ENCODE measurements at regions not wholly inside any gene's neighbourhood (a gene's known extent, or its start where the extent isn't known, plus 50 kb on each side); places are given as distances from the start of the nearest gene placed in this dataset.

- Histone ChIP-seq H3K18ac (ENCODE audit: low read depth, low read length) (no peak overlapping the region), H3K9me1 (ENCODE audit: insufficient read depth, low read length) (no peaks in the 10 kb centered on the region), H4K91ac (ENCODE audit: insufficient read depth, low read depth, low read length) (no peak overlapping the region), H2BK20ac (ENCODE audit: low read depth, low read length) (no peak overlapping the region), H2AK5ac (ENCODE audit: low read depth, low read length) (no peak overlapping the region), H3K56ac (ENCODE audit: extremely low read depth, insufficient read depth, low read length) (no peak overlapping the region), H4K5ac (ENCODE audit: low read depth, low read length) (no peak overlapping the region), H4K20me1 (ENCODE audit: insufficient read depth, low read length) (no peaks in the 10 kb centered on the region), H3K9ac (ENCODE audit: low read depth, low read length) (no peak overlapping the region), H2BK120ac (ENCODE audit: low read depth, low read length) (no peak overlapping the region), H2BK5ac (ENCODE audit: low read depth, low read length, poor library complexity, severe bottlenecking) (no peak overlapping the region), H2AK9ac (replicated peaks; ENCODE audit: low read depth, low read length, poor library complexity) (no peak overlapping the region), H2AFZ (replicated peaks; ENCODE audit: low read length, poor library complexity) (no peak overlapping the region), H4K8ac (ENCODE audit: low read depth in 2 of 2, low read length in 2 of 2) (no peak overlapping the region), H3K4me3 (ENCODE audit: insufficient read depth, low read depth, low read length) (no peak overlapping the region), H3K79me1 (ENCODE audit: low read depth in 1 of 2, low read length in 2 of 2) (no peaks in the 10 kb centered on the region), H3K27ac (ENCODE audit: insufficient read depth, low read length) (no peak overlapping the region), H3K9me3 (ENCODE audit: control insufficient read depth, insufficient read depth, low read length) (0 out of 2 replicates have a peak, but pooled peaks cover 1% of the 10 kb centered on the region), H3K27me3 (ENCODE audit: control insufficient read depth, insufficient read depth, low read length) (no peaks in the 10 kb centered on the region), H3K4ac (ENCODE audit: low read depth, low read length) (no peak overlapping the region), H2BK15ac (ENCODE audit: low read depth, low read length) (no peak overlapping the region), H3K4me1 (ENCODE audit: control insufficient read depth, insufficient read depth, low read length) (no peaks in the 10 kb centered on the region), H3K14ac (replicated peaks; ENCODE audit: low read depth, low read length) (no peak overlapping the region), H3K4me2 (ENCODE audit: low read depth, low read length) (no peak overlapping the region), H3K36me3 (ENCODE audit: control insufficient read depth, insufficient read depth, low read length) (no peaks in the 10 kb centered on the region), H3K23ac (ENCODE audit: low read depth, low read length) (no peak overlapping the region)
- BruUV-seq (replicated peaks), result no TSS peak
- ChIA-PET CTCF (interaction anchor here (0.6 kb wide), 1 partner anchor 679 kb away, joined by 5 read pairs; no protein-coding TSS in a partner anchor), POLR2A (ENCODE audit: unreplicated experiment) (no interaction called here)
- in situ Hi-C loops (cut with MboI; ENCODE audit: low sequenced_read_pairs), result no loop called here
- TF ChIP-seq POLR2A (IDR thresholded peaks at IDR 0.05; ENCODE audit: low read depth, low read length), result no peak
- no peak for TF ChIP-seq BHLHE40 (IDR thresholded peaks at IDR 0.05; ENCODE audit: low read depth, low read length)
- no peak for TF ChIP-seq NFE2L2 (IDR thresholded peaks at IDR 0.05; ENCODE audit: low read depth, low read length)
- TF ChIP-seq CHD1 (IDR thresholded peaks at IDR 0.05; ENCODE audit: low read depth, low read length), result no peak
- no peak for TF ChIP-seq CEBPB (IDR thresholded peaks at IDR 0.05; ENCODE audit: low read depth, low read length)
- TF ChIP-seq MAFK (IDR thresholded peaks at IDR 0.05; ENCODE audit: low read depth, low read length), result no peak
- no peak for TF ChIP-seq CTCF (conservative IDR thresholded peaks at IDR 0.05; ENCODE audit: low read depth, low read length)
- TF ChIP-seq FOS (IDR thresholded peaks at IDR 0.05; ENCODE audit: low read depth, low read length), result no peak
- TF ChIP-seq MXI1 (IDR thresholded peaks at IDR 0.05; ENCODE audit: borderline replicate concordance, low read depth, low read length), result no peak
- no peak for TF ChIP-seq RCOR1 (IDR thresholded peaks at IDR 0.05; ENCODE audit: insufficient replicate concordance, low read length)
- TF ChIP-seq RFX5 (IDR thresholded peaks at IDR 0.05; ENCODE audit: low read depth, low read length), result no peak
- TF ChIP-seq, protein P1, sequence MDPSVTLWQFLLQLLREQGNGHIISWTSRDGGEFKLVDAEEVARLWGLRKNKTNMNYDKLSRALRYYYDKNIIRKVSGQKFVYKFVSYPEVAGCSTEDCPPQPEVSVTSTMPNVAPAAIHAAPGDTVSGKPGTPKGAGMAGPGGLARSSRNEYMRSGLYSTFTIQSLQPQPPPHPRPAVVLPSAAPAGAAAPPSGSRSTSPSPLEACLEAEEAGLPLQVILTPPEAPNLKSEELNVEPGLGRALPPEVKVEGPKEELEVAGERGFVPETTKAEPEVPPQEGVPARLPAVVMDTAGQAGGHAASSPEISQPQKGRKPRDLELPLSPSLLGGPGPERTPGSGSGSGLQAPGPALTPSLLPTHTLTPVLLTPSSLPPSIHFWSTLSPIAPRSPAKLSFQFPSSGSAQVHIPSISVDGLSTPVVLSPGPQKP (IDR thresholded peaks at IDR 0.05; ENCODE audit: borderline replicate concordance, low read depth, low read length), result no peak
- TF ChIP-seq MAZ (IDR thresholded peaks at IDR 0.05; ENCODE audit: borderline replicate concordance, low read depth, low read length), result no peak
- no peak for TF ChIP-seq RAD21 (IDR thresholded peaks at IDR 0.05; ENCODE audit: low read length)
- TF ChIP-seq, protein P2, sequence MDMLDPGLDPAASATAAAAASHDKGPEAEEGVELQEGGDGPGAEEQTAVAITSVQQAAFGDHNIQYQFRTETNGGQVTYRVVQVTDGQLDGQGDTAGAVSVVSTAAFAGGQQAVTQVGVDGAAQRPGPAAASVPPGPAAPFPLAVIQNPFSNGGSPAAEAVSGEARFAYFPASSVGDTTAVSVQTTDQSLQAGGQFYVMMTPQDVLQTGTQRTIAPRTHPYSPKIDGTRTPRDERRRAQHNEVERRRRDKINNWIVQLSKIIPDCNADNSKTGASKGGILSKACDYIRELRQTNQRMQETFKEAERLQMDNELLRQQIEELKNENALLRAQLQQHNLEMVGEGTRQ (IDR thresholded peaks at IDR 0.05; ENCODE audit: low read depth, low read length), result no peak
- TF ChIP-seq SMC3 (IDR thresholded peaks at IDR 0.05; ENCODE audit: low read depth, low read length), result no peak
- ATAC-seq (ENCODE audit: low read depth) (no peak), DNase-seq (no peak)
- 0% methylated on average over 1 of the region's 3 CpGs; no CpG with 5 or more reads in 1 of the 2 experiments for WGBS, 2 experiments (ENCODE audit: extremely low coverage in 2 of 2, insufficient read length in 1 of 2)
- intact Hi-C loops (cut with micrococcal nuclease), result no loop called here
- dilution Hi-C loops (cut with HindIII; ENCODE audit: low sequenced_read_pairs, unreplicated experiment), result no loop called here
These were observed 1073.4 kb downstream of the NLGN4X start for GRCh38 chrX:5155301-5155700.

Measured in IMR-90 (cell line).